NT2/D1 (cell line): ENCODE measurements at regions not wholly inside any gene's neighbourhood (a gene's known extent, or its start where the extent isn't known, plus 50 kb on each side); places are given as distances from the start of the nearest gene placed in this dataset.

ENCODE experiments used
- DNase-seq: peaks from one replicate; pipeline ENCODE4 v3.0.0-alpha.2; 2011; ENCODE audit warnings: low read depth, low spot score
- H3K27me3 ChIP-seq: 2 replicates; pipeline ENCODE4 v1.6.0; 2011; ENCODE audit warnings: mild to moderate bottlenecking; ENCODE audit not compliant: insufficient read length, insufficient read depth
- H3K36me3 ChIP-seq: 2 replicates; pipeline ENCODE4 v1.6.1; 2011; ENCODE audit warnings: mild to moderate bottlenecking, low read length, mixed read lengths; ENCODE audit not compliant: insufficient read depth, insufficient read length
- H3K4me1 ChIP-seq: 2 replicates; pipeline ENCODE4 v1.5.1; 2011; ENCODE audit not compliant: insufficient read depth, insufficient read length
- H3K4me3 ChIP-seq: 2 replicates; pipeline ENCODE4 v1.5.1; 2011; ENCODE audit warnings: low read depth; ENCODE audit not compliant: insufficient read length
- H3K9ac ChIP-seq: 2 replicates; pipeline ENCODE4 v1.6.0; 2011; ENCODE audit warnings: low read depth; ENCODE audit not compliant: insufficient read length
- H3K9me3 ChIP-seq: 2 replicates; pipeline ENCODE4 v1.5.1; 2011; ENCODE audit warnings: mild to moderate bottlenecking, low read length; ENCODE audit not compliant: insufficient read depth
- SUZ12 ChIP-seq: IDR thresholded peaks from 2 replicates; pipeline ENCODE4 v1.6.1; 2011; ENCODE audit not compliant: insufficient read length, insufficient read depth; ENCODE audit errors: extremely low read depth
- YY1 ChIP-seq: IDR thresholded peaks from 2 replicates; pipeline ENCODE4 v1.6.1; 2011; ENCODE audit not compliant: insufficient read length, insufficient read depth
- ZNF274 ChIP-seq: IDR thresholded peaks from 2 replicates; pipeline ENCODE4 v1.6.1; 2011; ENCODE audit warnings: mild to moderate bottlenecking, low read depth, low read length

DNA sequence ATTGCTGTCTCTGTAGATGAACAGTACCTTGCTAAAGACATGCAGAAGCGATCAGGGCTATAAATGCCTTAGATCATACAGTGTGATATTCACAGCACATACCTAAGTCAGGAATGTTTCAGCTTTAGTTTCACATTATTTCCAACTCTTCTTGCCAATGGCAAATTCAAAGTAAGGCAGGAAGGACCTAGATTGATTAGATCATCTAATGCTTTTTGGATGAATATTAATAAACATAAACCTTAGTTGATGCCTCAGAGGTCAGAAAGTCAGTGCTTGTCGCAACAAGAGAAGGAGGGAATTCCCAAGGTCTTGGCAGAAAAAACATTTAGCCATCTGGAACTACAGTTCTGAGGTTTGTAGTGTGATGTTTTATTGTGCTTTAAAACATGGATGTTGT, 122.3 kb downstream of the TNFSF18 start:
- no peak for DNase-seq
- no peak for TF ChIP-seq SUZ12
- TF ChIP-seq ZNF274 = no peak
- no peak for TF ChIP-seq YY1
- Histone ChIP-seq H3K27me3 (no peaks in the 10 kb centered on the region), H3K9me3 (no peaks in the 10 kb centered on the region), H3K4me3 (no peak overlapping the region), H3K36me3 (no peaks in the 10 kb centered on the region), H3K9ac (no peak overlapping the region), H3K4me1 (no peaks in the 10 kb centered on the region)

GRCh38 chr1:172929006-172929405, 121.7 kb downstream of the TNFSF18 start:
- no peak for DNase-seq
- Histone ChIP-seq H3K4me3 (no peak overlapping the region), H3K9ac (no peak overlapping the region), H3K9me3 (no peaks in the 10 kb centered on the region), H3K36me3 (no peaks in the 10 kb centered on the region), H3K4me1 (no peaks in the 10 kb centered on the region), H3K27me3 (no peaks in the 10 kb centered on the region)
- no peak for TF ChIP-seq SUZ12
- TF ChIP-seq ZNF274 = no peak
- TF ChIP-seq YY1 = no peak

GRCh38 chr1:172930142-172930541, 120.6 kb downstream of the TNFSF18 start:
- TF ChIP-seq ZNF274 = no peak
- TF ChIP-seq SUZ12 = no peak
- TF ChIP-seq YY1 = no peak
- Histone ChIP-seq H3K4me1 (no peaks in the 10 kb centered on the region), H3K9ac (no peak overlapping the region), H3K36me3 (no peaks in the 10 kb centered on the region), H3K9me3 (no peaks in the 10 kb centered on the region; the same call in 1 of the 2 replicates), H3K4me3 (no peak overlapping the region), H3K27me3 (no peaks in the 10 kb centered on the region)
- DNase-seq = no peak

- no peak for DNase-seq
- no peaks in the 10 kb centered on the region for H3K36me3 ChIP-seq
- no peaks in the 10 kb centered on the region for H3K4me1 ChIP-seq
- H3K27me3 ChIP-seq = no peaks in the 10 kb centered on the region
- no peak overlapping the region for H3K9ac ChIP-seq
- no peaks in the 10 kb centered on the region; the same call in 1 of the 2 replicates for H3K9me3 ChIP-seq
- no peak for TF ChIP-seq SUZ12
- no peak for TF ChIP-seq ZNF274
- no peak for TF ChIP-seq YY1
- H3K4me3 ChIP-seq = no peak overlapping the region
Measured at GRCh38 chr1:172931340-172931739, 119.4 kb downstream of the TNFSF18 start.

GRCh38 chr1:172931761-172932160, 119.0 kb downstream of the TNFSF18 start:
- Histone ChIP-seq H3K9ac (no peak overlapping the region), H3K9me3 (no peaks in the 10 kb centered on the region; the same call in 1 of the 2 replicates), H3K27me3 (no peaks in the 10 kb centered on the region), H3K36me3 (no peaks in the 10 kb centered on the region), H3K4me3 (no peak overlapping the region), H3K4me1 (no peaks in the 10 kb centered on the region)
- DNase-seq = no peak
- no peak for TF ChIP-seq SUZ12
- no peak for TF ChIP-seq YY1
- no peak for TF ChIP-seq ZNF274

GRCh38 chr1:172932981-172933380, 117.8 kb downstream of the TNFSF18 start:
- no peaks in the 10 kb centered on the region for H3K27me3 ChIP-seq
- no peaks in the 10 kb centered on the region; the same call in 1 of the 2 replicates for H3K9me3 ChIP-seq
- no peaks in the 10 kb centered on the region for H3K36me3 ChIP-seq
- H3K4me3 ChIP-seq = no peak overlapping the region
- TF ChIP-seq ZNF274 = no peak
- TF ChIP-seq YY1 = no peak
- no peak for TF ChIP-seq SUZ12
- DNase-seq = no peak
- no peak overlapping the region for H3K9ac ChIP-seq
- H3K4me1 ChIP-seq = no peaks in the 10 kb centered on the region

DNA sequence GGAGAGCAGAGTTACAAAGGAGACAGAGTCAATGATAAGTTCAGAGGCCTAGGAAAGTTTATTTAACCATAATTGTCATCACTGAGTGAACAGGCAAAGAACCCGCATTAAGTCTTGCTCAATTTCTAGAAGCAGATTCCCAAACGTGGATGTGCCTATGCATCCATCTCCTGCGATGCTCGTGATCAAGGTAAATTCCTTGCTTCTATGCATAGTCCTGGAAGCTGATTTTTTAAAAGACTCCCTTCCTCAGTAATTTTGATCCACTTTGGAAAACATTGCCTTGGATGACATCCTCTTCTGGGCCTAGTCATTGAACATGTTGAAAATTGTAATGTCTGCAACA, 116.4 kb downstream of the TNFSF18 start:
- Histone ChIP-seq H3K36me3 (no peaks in the 10 kb centered on the region), H3K9me3 (no peaks in the 10 kb centered on the region; the same call in none of the 2 replicates), H3K9ac (no peak overlapping the region), H3K4me1 (no peaks in the 10 kb centered on the region), H3K27me3 (no peaks in the 10 kb centered on the region), H3K4me3 (no peak overlapping the region)
- no peak for TF ChIP-seq SUZ12
- no peak for TF ChIP-seq ZNF274
- TF ChIP-seq YY1 = no peak
- DNase-seq = no peak
